ENCODE measurements at regions not wholly inside any gene's neighbourhood (a gene's known extent, or its start where the extent isn't known, plus 50 kb on each side); places are given as distances from the start of the nearest gene placed in this dataset.
"Not testable (repeated sequence)": the region's sequence is repeated elsewhere in the genome, so short reads cannot be mapped to it uniquely, and the experiment has no call there.

DNA sequence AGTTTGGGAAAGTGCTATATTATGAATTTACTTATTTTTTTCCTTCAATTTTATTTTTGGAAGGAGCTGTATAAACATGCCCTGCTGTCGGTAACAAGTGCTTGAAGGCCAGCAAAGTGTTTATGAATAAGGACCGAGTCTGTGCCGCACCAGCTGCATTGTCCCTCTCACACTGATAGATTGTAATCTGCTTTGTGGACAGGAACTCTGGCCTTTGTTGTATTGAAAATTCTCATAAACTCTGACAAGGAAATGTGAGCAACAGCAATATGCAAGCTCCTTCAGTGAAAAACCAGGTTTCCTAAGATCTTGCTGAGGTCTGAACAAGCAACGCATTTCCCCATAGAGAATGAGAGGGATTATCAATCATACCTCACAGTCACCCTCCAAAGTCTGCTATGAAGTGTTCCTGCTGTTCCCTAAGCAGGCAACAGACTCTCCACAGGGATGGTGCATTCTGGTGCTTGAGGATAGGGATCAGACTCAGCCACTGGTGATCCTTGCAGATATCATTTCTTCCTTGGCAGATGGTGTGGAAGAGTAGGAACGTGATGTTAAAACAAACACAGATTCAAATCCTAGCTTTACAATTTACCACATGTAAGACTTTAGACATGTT, 109.6 kb downstream of the KCNJ2 start:
- DNase-seq, result peak; percentile 79 to 84

DNA sequence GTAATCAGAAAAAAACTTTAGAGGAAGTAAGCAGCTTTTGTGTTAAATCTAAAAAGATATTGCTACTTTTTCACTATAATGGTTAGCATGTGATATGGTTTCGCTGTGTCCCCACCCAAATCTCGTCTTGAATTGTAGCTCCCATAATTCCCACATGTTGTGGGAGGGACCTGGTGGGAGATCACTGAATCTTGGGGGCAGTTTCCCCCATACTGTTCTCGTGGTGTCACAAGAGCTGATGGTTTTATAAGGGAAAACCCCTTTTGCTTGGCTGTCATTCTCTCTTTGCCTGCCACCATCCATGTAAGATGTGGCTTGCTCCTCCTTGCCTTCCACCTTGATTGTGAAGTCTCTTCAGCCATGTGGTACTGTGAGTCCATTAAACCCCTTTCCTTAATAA, 117.1 kb downstream of the KCNJ2 start:
- no peak for DNase-seq

DNA sequence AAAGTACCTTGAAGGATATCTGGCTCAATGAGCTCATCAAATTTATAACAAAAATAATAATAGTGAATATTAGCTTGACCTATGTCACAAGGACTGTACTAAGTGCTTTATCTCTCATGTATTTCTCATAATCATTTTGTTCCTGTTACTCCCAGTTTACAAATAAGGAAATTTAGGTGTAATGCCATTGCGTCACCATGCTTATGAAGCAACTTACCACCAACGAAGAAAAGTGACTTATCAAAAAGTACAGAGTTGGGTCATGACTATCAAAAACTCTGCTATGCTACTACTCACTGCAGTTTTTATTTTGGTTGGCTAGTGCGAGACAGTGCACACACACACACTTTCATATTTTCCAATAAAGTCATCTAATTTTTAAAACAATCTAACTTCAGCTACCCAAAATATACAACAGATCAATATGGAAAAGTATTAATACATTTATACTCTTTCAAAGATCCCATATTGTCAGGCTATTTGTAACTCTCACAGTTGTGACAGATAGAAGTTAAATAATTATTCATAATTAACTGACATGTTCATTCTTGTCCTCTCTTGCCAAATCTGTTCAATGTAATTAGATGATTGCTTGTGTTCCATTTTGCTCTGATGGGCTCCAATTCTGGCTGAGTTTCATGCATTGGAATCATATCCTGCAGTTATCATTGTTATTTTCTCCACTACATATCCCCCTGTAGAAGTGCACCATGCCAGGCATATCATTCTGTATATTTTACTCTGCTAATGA, 119.4 kb downstream of the KCNJ2 start:
- DNase-seq, result no peak

DNA sequence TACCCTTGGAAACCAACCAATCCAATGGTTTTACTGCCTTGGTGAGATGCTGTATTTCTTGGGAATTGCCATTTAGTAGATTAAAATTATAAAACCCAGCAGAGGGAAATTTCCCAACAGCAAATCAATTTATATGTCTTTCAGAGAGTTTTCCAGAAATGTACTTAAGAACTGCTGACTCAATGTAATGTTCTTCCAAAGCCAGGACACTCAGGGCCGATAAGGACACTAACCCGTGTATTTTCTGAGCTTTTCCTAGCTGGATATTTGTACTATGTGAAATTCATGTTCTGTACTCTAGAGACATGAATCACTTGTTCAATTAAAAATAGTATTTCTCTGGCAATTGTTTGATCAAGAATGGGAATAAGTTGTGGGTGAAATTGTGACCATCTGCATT, 121.4 kb downstream of the KCNJ2 start:
- DNase-seq, result no peak

DNA sequence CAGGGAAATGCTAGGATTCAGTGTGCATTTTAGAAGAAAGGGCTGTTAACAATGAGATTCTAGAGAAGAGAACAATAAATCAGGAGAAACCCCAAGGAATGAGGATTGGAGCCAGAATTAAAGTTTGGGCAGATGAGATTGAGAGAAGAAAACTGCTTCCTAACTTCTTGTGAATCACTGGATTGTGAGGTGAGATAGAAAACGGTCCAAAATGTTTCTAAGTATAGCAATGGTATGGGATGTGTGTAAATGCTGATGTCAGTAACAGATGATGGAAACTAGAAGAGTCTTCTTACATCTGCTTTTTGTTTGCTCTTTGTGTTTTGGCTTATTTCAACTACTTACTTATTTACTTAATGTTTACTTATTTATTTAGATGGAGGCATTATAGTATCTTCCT, 123.0 kb downstream of the KCNJ2 start:
- no peak for DNase-seq

DNA sequence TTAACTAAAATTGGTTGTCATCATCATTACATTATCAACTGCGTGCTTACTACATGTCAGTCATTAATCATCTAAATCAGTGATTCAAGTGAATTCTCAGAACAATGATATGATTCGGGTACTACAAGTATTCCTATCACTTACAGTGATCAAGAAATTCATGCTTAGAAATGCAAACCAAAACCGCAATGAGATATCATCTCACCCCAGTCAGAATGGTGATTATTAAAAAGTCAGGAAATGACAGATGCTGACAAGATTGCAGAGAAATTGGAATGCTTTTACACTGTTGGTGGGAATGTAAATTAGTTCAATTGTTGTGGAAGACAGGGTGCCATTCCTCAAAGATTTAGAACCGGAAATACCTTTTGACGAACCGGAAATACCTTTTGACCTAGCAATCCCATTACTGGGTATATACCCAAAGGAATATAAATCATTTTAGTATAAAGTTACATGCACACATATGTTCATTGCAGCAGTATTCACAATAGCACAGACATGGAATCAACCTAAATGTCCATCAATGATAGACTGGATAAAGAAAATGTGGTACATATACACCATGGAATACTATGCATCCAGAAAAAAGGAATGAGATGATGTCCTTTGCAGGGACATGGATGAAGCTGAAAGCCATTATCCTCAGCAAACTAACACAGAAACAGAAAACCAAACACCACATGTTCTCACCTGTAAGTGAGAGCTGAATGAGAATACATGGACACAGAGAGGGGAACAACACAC, 124.4 kb downstream of the KCNJ2 start:
- DNase-seq, result not testable (repeated sequence)

DNA sequence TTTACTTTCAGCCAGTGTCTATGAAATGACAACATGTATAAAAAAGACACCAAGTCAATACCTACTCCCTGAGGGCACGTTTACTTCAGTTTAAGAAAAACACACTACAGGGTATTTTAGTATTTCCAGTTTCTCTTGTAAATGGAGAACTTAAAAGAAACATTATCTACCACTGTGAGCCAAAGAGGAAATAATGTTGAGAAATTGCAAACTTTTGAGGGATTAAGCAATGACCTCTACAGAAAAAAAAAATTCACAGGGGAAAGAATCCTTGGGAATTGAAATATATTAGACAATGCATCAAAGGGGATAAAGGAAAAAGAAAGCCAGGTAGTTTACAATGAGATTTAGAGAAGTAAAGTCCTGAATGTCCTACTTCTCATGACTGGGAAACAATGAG, 126.0 kb downstream of the KCNJ2 start:
- DNase-seq, result no peak

DNA sequence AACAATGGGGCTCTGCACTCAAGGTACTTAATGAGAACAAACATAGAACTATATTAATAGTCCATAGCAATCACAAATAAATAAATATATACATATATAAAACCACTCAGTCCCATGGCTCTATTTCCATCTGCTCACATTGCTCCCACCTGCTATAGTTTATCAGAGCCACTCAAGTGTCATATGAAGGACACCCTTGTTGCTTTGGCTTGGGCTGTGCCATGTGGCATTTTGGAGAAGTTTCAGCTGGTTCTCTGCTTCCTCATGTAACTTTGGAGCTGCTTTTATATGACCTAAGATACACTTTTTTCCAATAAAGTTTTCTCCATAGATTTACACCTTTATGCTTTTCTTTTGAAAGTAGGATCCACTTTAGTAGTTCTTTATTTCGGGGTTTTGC, 126.4 kb downstream of the KCNJ2 start:
- no peak for DNase-seq

DNA sequence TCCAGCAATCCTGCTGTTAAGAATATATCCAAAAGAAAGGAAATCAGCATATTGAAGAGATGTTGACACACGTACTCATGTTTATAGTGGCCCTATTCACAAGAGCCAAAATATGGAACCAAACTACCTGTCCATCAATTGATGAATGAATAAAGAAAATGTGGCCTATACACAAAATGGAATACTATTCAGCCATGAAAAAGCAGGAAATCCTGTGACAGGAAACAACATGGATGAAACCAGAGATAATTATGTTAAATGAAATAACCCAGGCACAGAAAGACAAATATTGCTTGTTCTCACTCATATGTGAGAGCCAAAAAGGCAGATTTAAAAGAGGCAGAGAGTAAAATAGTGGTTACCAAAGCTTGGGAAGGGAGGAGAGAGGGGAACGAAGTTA, 127.1 kb downstream of the KCNJ2 start:
- DNase-seq, result no peak

DNA sequence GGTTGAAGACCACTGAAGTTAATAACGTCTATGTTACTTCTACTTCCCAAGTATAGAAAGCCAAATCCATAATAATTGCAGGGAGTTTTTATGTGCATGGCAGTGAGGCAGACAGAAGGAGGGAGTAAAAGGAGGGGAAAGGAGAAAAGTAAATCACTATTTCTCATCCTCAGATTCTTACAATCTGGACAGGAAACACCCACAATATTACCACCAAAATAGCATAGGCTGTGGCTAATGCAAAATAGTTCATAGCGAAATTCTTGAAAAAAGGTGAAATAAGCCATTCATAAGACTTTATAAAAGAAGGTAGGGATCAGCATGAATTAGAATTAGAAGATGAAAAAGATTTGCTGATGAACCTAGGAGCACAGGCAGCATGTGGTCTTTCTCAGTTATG, 128.1 kb downstream of the KCNJ2 start:
- no peak for DNase-seq

DNA sequence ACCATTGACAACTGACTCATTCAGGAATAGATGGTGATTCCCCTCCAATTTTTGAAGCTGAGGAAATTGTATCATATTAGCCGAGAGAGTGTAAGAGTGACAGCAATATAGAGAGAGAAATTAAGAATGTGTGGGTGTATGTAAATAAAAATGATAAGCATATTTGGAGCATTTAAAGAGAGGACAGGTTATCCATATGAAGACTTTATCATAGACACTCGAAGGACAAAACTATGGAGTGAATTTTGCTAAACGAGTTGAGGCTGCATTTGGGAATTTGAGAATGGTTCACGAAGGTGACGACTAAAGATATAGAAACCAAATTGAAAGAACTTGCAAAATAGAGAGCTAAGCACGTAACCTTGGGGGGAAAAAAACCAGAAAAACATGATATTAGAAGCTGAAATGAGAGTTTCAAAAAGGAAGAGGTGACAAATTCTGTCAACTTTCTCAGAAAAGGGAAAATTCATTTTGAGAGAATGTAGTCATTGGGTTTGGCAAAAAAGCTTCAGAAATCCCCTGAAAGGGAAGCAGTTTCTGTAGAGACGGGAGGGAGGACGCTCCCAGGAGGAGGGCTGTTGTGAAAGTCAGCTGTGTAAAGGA, 129.7 kb downstream of the KCNJ2 start:
- DNase-seq, result no peak

DNA sequence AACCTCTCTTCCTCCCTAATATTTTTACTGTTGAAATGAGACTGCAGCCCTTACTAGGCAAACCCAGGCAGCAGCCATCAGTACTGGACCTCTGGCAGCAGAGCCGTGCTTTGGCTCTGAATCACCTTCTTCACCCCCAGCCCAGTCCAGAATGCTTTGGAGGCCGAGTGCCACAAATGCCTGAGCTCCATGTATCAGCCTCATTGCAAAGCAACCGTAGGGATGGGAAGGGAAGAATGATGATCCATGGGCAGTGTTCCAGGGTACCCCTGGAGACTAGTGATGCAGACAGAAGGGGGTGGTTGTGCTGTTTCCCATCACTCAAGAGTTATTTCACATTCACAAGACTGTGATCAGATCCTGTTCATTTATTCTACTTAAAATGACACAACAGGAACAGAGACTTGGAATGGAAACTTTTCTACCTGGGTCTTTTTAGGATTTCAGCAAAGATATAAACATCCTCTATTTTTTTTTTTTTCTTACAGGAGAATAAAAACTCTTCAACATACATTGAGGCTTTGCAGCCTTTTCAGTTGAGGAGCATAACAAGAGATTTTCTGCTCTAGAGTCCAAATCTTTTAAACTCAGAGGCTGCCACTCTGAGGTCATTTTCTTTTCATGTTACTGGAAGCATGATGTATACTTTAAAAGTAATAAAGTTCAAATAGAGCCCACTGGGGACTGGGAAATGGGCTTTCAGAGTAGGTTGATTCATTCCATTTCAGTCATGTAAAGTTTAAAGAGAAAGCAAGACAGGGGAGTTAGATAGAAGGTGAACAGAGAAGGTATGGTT, 138.3 kb downstream of the KCNJ2 start:
- DNase-seq, result no peak

DNA sequence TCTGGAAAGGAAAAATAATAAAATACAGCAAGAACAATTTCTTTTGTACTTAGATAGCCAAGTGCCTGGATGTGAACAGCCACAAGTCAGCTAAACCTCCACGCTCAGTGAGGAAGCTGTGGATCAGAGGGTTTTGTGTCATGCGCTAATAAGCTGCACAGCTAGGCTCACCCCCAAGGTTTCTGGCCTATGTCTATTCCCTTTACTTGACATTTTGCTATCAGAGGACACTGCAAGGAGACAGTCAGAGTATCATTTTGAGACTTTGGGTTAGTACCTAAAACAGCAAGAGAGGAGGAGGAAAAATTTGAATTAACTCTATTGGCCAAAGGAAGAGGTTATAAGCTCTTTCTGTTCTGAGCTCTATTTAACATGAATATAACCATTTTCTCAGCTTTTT, 139.3 kb downstream of the KCNJ2 start:
- no peak for DNase-seq

DNA sequence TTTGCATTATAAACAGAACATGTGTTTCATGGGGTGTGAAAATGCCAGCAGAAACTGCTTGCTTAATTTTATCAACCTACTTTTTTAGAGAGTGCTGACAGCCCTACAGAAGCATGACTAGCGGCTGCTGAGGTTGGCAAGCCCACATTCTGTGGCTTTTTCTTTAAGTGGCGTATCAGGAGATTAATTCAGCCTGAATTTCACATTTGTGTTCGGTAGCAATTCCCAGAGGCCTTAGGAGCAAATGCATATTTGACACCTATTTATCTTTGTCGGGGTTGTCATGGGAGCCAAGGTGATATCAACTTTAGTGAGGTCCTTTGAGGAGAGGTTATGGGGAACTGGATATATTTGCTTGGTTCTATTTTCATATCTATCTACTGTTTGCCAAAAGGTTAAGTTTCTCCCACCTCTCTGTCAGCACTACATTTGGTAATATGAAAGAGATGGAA, 140.9 kb downstream of the KCNJ2 start:
- no peak for DNase-seq

DNA sequence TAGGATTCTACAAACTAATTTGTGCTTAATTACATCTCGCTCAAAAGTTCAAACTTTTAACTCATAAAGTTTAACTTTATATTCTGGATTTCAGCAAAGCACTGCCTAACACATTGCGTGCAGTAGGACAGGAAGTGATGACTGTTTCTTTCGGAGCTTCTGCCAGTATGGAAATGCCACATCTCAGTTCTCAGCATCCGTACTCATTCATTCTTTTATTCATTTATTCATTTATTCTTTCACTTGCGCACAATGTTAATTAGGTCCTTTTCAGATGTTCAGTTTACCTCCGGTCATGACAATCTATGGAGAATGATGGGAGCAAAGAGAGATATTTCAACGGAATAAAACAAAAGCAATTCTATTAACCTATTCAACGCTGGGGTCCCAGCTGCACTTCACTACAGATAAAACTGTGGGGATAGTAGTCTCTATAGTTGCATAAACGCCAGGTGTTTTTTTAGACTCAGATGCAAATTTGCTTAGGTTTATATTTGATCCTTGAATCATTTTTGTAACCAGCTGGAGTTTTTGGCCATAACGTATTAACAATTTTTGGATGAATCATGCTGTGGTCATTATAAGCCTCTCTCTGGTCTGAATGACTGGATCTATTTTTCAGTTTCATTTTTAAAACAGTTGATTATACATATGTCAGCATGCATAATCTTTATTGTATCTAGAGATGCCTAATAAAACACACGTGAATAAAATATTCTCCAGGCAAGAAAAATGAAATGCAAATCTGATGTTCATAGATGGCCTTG, 143.9 kb downstream of the KCNJ2 start:
- no peak for DNase-seq

DNA sequence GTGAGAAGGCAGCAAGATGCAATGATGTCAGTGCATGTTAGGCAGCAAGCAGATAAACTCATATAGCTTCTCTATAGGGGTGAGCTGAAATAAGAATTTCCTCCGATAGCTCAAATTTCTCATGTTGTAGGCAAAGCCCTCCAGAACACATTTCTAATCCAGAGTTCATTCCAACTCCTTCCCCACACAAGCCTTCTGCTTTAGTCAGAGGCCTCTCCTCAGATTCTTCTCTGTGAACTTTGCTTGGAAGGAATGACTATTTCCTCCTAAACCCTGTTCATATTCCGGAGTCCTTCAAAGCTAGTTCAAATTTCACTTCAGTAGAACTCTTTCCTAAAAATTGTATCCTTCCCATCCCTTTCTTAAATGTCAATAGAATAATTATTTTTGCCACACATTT, 144.8 kb downstream of the KCNJ2 start:
- DNase-seq, result no peak

DNA sequence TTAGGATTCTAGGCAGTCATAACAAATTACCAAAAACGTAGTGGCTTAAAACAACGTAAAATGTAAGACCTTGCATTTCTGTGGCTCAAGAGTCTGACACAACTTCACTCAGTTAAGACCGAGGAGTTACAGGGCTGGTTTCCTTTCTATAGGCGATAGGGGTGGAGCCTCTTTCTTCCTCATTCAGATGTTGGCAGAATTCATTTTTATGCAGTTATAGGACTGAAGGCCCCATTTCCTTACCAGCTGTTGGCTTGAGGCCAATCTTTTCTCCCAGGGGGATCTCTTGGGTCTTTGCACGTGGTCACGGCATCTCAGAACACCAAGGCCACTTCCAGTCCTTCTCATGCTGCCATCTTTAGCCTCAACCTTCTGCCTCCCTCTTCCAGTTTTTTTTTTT, 145.2 kb downstream of the KCNJ2 start:
- no peak for DNase-seq

DNA sequence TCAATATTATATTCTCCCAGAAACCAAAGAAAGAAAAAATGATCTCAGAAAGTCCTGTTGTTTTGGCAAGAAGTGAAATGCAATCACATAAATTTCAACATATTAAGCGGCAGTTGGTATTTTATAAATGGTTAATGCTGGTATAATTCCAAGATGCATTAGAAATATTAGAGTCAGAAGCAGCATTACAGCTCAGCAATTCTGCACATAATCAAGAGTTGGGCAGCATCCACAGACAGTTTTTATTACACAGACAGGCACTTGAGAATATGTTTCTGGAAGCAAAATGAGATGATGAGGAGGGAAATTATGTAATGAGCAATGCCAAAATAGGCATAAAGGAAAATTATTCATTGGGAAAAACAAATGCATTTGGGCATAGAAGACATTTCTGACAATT, 148.1 kb downstream of the KCNJ2 start:
- DNase-seq, result peak in 1 of 2 donors; percentile 42

DNA sequence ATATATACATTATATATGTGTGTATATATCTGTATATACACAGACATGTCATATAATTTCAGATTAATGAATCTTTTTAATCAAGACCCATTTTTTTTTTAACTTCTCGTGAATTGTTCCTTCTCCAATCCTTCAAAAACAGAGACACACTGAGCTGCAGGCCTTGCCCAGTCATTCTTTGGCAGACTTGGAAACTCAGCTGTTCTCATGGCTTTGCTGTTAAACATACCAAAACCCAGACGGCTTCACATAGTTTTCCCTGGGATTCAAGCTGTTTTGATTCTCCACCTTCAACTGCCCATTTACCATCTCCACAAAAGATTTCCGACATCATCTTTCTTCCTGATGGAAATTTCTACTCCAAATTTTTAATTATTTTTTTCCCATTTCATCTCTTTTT, 148.7 kb downstream of the KCNJ2 start:
- no peak for DNase-seq

DNA sequence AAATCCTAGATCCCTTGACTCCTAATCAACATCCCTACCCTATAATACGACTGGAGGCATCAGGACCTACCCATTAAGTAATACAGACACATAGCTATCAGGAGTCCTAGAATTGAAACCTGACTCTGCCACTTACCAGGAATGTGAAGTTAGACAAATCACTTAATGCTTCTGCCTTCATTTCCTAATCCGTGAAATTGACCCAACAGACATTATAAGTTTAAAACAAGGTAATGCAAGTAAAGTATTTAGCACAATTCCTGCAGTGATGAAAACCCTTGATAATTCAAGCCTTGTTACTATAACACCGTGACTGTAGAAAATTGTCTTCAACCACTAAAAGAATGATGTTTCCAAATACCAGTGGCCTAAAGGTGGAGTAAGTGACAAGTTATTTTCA, 150.2 kb downstream of the KCNJ2 start:
- no peak for DNase-seq

Measured in right lung (tissue), 2 donors.